Kidney (tissue), 13 donors: ENCODE measurements at regions not wholly inside any gene's neighbourhood (a gene's known extent, or its start where the extent isn't known, plus 50 kb on each side); places are given as distances from the start of the nearest gene placed in this dataset.
A peak's percentile ranks its signal among the peaks of the same experiment; 100 is the strongest.

ENCODE experiments used
- DNase-seq, 5 donors: peaks; one replicate each; pipeline ENCODE4 v3.0.0-alpha.2; 2013 to 2020
- FAIRE-seq: peaks from 2 replicates; lab custom pipeline; 2012; peaks lifted over from hg19 to GRCh38; lab: Jason Lieb, UNC
- H3K27ac ChIP-seq, 2 donors: one replicate each; pipeline ENCODE4 v1.7.0; 2013; ENCODE audit warnings: low read depth in 2 of 2, low read length in 2 of 2, inconsistent platforms in 1 of 2
- H3K27me3 ChIP-seq: one replicate; pipeline ENCODE4 v1.7.1; 2013; ENCODE audit warnings: low read length, inconsistent platforms; ENCODE audit not compliant: control insufficient read depth, insufficient read depth
- H3K36me3 ChIP-seq, 3 donors: one replicate each; pipeline versions ENCODE4 v1.7.0 to v1.7.1; 2013; ENCODE audit warnings: low read length in 3 of 3, control low read depth in 1 of 3, inconsistent platforms in 1 of 3; ENCODE audit not compliant: insufficient read depth in 3 of 3, control insufficient read depth in 2 of 3
- H3K4me1 ChIP-seq, 3 donors: one replicate each; pipeline versions ENCODE4 v1.7.0 to v1.7.1; 2013; ENCODE audit warnings: low read length in 3 of 3, inconsistent platforms in 1 of 3, low read depth in 1 of 3; ENCODE audit not compliant: control insufficient read depth in 2 of 3, insufficient read depth in 2 of 3
- H3K4me3 ChIP-seq, 3 donors: one replicate each; pipeline versions ENCODE4 v1.7.0 to v1.8.1; 2013; ENCODE audit warnings: low read length in 3 of 3, control low read depth in 1 of 3, inconsistent platforms in 1 of 3
- H3K9ac ChIP-seq, 3 donors: one replicate each; pipeline versions ENCODE4 v1.7.0 to v1.7.1; 2013; ENCODE audit warnings: low read length in 3 of 3, control low read depth in 1 of 3, inconsistent platforms in 1 of 3
- H3K9me3 ChIP-seq, 3 donors: one replicate each; pipeline versions ENCODE4 v1.7.0 to v1.7.1; 2013; ENCODE audit warnings: low read length in 3 of 3, control low read depth in 1 of 3, inconsistent platforms in 1 of 3; ENCODE audit not compliant: control insufficient read depth in 2 of 3, insufficient read depth in 1 of 3
- intact Hi-C: fragments of 100-400 bp; cut with DNase I; formaldehyde crosslinking; loops from one replicate; pipeline ENCODE4 v1.11.1; 2022
- TF ChIP-seq, protein P1 (sequence below): IDR thresholded peaks from 3 replicates; pipeline ENCODE4 v1.5.1; 2012; ENCODE audit warnings: mild to moderate bottlenecking, moderate library complexity, borderline replicate concordance; ENCODE audit not compliant: insufficient read depth; ENCODE audit errors: extremely low read depth
- donor health status: control.
- donor health status: control.
- donor health status: control.
- donor health status: control.
- donor health status: control.
- donor health status: DM: yes; HTN: yes; CAD: no.
- donor health status: Normal renal cell carcinoma (clear cell type).

- TF ChIP-seq, protein P1, sequence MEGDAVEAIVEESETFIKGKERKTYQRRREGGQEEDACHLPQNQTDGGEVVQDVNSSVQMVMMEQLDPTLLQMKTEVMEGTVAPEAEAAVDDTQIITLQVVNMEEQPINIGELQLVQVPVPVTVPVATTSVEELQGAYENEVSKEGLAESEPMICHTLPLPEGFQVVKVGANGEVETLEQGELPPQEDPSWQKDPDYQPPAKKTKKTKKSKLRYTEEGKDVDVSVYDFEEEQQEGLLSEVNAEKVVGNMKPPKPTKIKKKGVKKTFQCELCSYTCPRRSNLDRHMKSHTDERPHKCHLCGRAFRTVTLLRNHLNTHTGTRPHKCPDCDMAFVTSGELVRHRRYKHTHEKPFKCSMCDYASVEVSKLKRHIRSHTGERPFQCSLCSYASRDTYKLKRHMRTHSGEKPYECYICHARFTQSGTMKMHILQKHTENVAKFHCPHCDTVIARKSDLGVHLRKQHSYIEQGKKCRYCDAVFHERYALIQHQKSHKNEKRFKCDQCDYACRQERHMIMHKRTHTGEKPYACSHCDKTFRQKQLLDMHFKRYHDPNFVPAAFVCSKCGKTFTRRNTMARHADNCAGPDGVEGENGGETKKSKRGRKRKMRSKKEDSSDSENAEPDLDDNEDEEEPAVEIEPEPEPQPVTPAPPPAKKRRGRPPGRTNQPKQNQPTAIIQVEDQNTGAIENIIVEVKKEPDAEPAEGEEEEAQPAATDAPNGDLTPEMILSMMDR, result no peak
- intact Hi-C loops, result no loop called here
- no peaks in the 10 kb centered on the region for H3K9me3 ChIP-seq
- H3K4me1 ChIP-seq, result no peaks in the 10 kb centered on the region
- no peak for DNase-seq
- H3K27me3 ChIP-seq, result no peaks in the 10 kb centered on the region
- H3K9ac ChIP-seq, result no peak overlapping the region
- FAIRE-seq, result no peak
- no peaks in the 10 kb centered on the region for H3K36me3 ChIP-seq
- H3K27ac ChIP-seq, result no peak overlapping the region
- no peak overlapping the region for H3K4me3 ChIP-seq
Measured at GRCh38 chr4:152070854-152071253, 310.0 kb upstream of the GATB start.

- Histone ChIP-seq H3K4me3 (no peak overlapping the region), H3K9me3 (no peaks in the 10 kb centered on the region), H3K4me1 (peaks cover 0 to 2% (median 0%) of the 10 kb centered on the region in 3 donors), H3K27me3 (no peaks in the 10 kb centered on the region), H3K9ac (no peak overlapping the region), H3K27ac (no peak overlapping the region), H3K36me3 (no peaks in the 10 kb centered on the region)
- FAIRE-seq (no peak), DNase-seq (no peak)
- intact Hi-C loops, result no loop called here
- TF ChIP-seq, protein P1, result no peak
Measured at GRCh38 chr4:152068866-152069265, 308.1 kb upstream of the GATB start.

GRCh38 chr4:152065545-152065944 lies 304.7 kb upstream of the GATB start:
- no peak overlapping the region for H3K27ac ChIP-seq
- no peak for DNase-seq
- H3K9me3 ChIP-seq, result no peaks in the 10 kb centered on the region
- TF ChIP-seq, protein P1, result no peak
- intact Hi-C loops, result no loop called here
- FAIRE-seq, result no peak
- H3K27me3 ChIP-seq, result no peaks in the 10 kb centered on the region
- no peaks in the 10 kb centered on the region for H3K36me3 ChIP-seq
- H3K9ac ChIP-seq, result no peak overlapping the region
- no peak overlapping the region for H3K4me3 ChIP-seq
- H3K4me1 ChIP-seq, result peaks cover 0 to 2% (median 0%) of the 10 kb centered on the region in 3 donors

GRCh38 chr4:152064753-152065152 lies 303.9 kb upstream of the GATB start:
- intact Hi-C loops, result no loop called here
- DNase-seq, result peak in 2 of 5 donors; percentile 41 to 47
- H3K4me3 ChIP-seq, result no peak overlapping the region
- H3K9ac ChIP-seq, result no peak overlapping the region
- no peak for FAIRE-seq
- peaks cover 0 to 2% (median 0%) of the 10 kb centered on the region in 3 donors for H3K4me1 ChIP-seq
- H3K9me3 ChIP-seq, result no peaks in the 10 kb centered on the region
- no peak overlapping the region for H3K27ac ChIP-seq
- no peaks in the 10 kb centered on the region for H3K36me3 ChIP-seq
- TF ChIP-seq, protein P1, result no peak
- no peaks in the 10 kb centered on the region for H3K27me3 ChIP-seq
